NCI-H1092 treated with DMSO at 0.1 percent for 48 hours (cell line): ENCODE measurements at regions not wholly inside any gene's neighbourhood (a gene's known extent, or its start where the extent isn't known, plus 50 kb on each side); places are given as distances from the start of the nearest gene placed in this dataset.

Experiments used
- DNase-seq: peaks from one replicate; lab custom pipeline; 2025; lab: John Stamatoyannopoulos, UW

DNA sequence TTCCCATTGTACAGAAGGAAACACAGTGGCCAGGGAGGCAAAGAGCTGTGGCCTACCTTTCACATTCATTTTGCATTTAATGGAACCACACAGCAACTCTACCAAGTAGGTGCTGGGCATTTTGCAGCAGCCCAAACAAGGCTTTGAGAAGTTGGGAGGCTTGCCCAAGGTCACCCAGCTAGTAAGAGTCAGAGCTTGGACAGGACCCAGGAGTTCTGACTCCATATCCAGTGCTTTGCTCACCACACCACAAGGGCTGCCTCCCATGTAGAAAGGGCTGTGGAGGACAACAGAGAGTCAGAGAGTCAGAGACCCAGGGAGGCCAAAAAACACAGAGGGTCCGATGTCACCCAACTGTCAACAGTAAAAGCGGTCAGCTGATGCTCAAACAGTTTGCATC, 400.2 kb downstream of the BCL11B start:
- no peak for DNase-seq

DNA sequence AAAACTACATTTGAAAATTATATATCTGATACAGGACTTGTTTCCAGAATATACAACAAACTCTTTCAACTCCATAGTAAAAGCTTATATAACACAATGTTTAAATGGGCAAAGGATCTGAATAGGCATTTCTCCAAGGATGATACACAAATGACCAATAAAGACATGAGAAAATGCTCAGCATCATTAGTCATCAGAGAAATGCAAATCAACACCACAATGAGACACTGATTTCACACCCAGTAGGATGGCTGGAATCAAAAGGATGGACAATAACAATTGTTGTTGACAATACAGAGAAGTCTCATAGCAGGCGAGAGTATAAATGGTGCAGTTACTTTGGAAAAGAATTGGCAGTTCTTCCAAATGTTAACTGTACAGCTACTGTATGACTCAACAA, 394.9 kb downstream of the BCL11B start:
- DNase-seq: no peak

DNA sequence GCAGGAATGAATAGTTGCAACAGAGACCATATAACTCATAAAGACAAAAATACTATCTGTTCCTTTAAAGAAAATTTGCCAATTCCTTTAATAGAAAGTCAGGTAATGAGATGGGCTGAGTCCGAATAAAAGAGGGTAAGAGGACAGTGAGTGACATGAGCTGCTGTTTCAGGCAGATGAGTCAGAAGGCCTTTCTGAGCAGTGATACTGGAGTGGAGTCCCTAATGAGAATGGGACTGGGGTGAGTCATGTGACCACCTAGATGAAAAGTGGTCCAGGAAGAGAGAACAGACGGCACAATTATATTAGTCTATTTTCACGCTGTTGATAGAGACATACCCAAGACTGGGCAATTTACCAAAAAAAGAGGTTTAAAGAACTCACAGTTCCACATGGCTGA, 393.7 kb downstream of the BCL11B start:
- DNase-seq: no peak

DNA sequence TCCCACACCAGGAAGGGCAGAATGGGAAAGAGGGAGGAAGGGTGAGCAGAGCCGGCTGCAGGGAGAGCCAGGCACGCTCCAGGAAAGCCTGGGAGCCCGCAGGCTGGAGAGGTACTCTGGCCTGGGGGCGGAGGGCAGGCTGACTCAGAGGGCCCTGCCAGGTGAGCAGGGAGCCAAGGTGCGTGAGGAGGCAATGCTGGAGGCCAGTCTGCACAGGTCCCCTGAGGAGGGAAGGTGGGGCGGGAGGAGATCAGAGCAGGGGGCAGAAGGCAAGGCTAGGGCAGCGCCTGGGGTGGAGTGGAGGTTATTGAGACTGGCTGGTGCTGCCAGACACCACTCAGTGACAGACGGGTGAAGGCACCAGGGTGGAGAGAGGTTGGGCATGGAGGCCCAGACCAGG, 385.0 kb downstream of the BCL11B start:
- no peak for DNase-seq

DNA sequence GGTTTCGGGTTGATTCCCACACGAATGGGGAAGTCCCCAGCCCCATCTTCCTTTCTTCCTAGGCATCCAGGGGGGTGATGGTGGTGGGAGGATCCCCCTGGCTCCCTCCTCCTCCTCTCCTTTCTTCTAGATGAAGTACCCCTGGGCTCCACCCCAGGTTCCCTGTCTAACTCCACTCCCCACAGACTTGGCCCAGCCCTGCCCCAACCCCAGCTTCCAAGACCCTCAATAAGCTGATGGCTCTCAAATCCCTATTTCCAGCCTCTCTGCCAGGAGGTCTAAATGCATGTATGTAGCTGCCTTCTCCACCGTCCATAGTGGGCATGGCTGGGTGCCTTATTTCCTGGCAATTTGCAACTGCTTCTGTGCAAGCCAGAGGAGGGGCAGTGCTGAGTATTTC, 383.7 kb downstream of the BCL11B start:
- no peak for DNase-seq

DNA sequence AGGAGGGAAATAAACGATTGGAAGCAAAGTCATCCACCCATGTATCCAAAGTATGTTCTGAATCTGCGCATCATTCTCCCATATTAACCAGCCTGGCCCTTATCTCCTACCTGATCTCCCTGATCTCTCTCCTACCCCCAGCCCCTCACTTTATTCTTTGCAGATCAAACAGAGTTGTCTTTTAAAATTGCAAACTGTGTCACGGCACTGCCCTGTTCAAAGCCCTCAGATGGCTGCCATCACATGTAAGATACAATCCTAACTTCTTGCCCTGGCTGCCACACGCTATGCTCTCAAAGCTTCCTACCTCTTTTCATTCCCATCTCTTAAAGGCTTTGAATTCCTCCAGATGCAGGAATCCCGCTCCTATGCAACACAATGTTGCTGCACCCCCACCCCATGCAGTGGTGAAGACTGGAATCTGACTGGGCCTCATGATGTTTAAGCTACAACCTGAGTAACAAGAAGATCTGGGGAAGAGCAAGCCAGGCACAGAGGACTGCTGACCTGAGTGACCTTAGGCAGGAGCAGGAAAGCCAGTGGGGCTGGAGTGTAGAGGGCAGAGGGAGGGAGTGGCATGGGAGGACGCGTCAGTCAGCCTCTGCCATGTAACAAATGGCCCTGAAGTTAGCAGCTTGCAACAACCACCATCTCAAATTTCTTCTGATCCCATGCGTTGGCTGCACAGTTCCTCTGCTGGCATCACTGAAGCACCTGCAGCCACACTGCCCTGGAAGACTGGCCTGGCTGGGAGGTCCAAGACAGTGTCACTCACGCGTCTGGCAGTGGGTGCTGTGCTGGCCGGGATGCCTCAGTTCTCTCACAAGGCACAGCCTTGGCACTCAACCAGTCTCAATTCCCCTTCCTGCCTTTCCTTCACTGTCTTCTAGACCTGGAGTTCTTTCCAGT, 382.8 kb downstream of the BCL11B start:
- no peak for DNase-seq

DNA sequence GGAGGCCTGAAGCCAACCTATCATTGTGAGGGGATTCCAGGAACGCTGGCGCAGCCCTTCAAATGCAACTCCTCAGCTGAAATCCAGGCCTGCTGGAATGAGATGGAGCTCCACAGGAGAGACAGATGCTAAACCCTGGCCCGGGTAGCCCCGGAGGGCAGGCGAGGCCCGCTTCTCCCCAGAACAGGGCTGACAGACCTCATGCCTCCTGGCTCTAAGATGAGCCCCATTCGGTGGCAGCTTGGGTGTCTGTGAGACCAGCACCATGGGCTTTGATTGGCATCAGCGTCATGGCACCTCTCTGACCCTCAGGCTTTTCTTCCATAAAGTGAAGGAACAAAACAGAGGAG, 382.2 kb downstream of the BCL11B start:
- DNase-seq: no peak

DNA sequence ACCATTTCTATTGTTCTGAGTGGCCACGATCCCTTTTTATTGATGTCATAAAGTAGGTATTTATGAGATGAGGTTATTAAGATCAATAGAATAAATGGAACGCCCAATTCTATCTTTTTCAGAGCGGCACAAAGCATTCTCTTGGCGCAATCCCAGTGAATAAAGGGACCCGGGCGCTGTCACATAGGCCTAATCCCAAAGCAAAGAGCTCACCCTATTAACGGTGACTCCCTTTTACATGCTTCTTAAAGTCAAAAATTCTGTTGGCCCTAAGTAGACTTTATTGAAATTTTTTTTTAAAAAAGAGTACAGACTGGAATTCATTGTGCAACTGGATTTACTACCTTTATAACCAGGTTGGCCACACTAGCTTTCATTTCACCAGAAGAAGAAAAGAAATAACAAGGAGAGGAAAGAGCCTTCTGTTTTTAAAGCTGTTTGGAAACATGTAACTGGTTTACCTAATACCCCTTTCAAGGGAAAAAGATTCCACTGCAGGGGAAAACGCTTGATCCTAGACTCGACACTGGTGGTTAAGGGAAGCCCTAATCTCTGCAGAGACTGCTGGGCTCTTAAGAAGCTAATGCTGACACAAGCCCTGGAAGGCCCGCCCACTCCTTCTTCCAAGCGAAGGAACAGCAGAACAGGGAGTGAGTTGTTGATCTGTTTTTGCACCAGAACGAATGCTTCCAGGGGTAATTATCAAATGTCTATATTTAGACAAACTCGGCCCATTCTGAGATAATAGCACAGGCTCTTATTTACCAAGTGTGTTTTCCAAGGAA, 381.2 kb downstream of the BCL11B start:
- DNase-seq: no peak

DNA sequence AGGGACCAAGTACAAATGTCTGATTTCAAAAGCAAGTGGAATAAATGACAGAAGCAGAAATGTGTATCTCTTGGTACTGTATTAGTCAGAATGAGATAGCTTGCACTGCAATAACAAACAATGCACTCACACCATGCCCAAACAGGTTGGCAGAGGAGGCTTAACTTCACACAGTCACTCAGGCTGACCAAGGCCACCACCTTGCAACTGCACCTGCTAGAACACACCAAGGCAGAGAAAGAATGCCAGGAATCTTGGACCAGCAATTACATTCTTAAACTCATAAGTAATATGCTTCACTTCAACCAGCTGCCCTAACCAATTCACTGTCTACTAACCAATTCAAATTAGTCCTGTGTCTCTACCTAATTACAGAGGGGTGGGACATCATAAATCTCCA, 378.3 kb downstream of the BCL11B start:
- no peak for DNase-seq

DNA sequence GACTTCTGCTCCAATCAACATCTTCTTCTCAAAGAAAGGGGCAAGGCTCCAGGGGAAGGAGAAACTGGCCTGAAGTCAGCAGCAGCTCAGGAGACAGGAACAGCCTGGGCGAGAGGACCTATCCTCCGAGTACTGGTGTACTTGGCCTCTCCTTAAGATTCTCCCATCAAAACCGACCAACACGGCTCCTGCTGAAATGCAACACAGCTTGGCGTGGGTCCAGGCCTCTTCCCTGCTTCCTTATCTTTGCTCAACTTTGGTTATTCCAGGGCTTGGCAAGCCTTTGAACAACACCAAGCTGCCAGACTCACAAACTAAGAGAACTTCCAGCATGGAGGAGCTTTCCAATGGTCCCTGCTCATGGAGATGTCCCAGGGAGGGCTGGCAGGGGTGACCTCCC, 377.4 kb downstream of the BCL11B start:
- DNase-seq: no peak

DNA sequence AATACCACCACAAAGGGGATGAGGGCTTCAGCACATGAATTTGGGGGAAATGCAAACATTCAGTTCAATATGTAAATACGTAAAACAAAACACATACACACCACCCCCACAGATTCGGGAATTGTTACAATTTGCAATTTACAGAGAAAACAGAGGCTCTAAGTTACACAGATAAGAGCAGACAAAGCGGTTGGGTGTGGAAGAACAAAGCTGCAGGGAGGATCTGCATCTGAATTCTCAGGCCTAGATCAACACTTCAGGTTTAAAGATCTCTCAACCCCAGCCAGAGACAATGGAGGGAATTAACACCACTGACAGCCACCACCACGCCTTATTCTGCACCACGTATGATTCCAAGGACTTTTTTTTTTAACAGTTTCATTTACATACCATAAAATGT, 375.5 kb downstream of the BCL11B start:
- no peak for DNase-seq

DNA sequence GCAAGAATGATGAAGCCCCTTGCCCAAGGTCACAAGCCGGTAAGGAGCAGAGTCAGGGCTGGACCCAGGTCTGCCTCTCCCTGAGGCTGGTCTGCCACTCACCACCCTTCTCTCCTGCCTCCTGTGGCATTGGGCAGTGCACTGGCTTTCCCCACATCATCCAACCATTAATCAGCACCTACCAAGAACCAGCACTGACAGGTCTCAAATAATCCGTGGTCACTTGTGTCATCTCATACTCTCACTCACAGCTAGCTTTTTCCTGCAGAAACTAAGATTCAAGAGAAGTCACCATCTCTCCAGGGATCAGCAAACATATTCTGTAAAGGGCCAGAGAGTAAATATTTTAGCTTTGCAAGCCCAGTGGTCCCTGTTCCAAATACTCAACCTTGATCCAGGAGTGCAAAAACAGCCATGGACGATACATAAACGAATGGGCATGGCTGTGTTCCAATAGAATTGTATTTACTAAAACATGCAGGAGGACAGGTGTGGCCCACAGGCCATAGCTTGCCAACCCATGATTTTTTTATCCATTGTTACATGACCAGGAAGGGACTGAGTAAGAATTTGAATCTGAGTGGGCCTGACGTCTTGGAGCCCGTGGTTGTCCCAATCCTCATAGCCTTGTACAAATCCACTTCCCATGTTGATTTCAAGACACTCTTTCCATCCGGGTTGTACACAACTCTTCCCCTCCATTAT, 374.2 kb downstream of the BCL11B start:
- DNase-seq: no peak

DNA sequence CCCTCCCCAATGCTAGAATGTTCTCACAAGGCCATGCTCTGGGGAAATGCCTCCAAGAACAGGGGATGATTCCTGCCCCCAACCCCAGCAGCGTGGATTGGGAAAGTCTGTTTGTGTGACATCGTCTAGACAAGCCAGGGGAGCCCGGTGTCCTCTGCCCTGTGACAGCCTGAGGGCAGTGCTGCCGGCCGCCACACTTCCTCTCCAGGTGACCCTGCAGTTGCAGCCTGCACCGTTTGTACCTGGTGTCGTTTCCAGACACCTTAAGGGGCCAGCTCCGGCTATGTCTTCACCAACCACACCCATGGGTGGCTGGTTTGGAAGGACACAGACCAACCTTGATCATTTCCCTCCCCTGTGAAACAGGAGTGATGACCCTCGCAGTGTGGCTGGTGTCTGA, 372.6 kb downstream of the BCL11B start:
- no peak for DNase-seq

DNA sequence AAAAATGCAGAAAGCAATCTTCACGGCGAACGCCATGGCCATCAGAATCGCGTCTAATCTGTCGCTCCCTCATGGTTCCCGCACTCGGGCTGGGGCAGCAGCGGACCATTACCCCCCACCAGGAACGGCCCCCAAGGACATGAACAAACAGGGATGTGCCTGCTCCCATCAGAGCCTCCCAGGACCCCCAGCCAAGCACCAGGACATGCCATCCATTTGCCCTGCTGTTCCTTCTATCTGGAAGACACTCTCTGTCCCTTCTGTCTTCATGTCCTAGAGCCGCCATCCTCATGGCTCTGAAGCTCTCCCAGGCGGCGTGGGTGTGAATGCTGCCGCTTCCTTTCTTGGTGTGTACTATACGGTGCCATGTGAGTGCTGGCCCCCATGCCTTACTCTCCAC, 371.8 kb downstream of the BCL11B start:
- no peak for DNase-seq

DNA sequence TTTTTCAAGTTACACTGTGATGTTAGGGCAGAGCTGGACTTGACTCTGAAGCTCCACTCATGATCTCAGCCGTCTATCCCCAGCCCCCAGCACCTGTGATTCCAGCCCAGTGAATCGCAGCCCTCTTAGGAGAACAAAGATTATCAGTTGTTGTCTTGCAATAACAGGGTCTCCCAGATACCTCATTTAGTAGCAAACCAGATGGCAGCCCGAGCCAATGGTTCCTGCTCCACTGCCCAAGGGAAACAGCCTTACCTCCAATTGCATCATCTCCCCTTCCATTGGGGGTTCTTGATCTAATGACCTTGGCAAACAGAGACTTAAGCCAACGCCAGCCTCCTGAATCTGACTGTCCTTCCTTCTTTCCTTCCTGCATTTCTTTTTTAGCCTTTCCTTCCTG, 371.2 kb downstream of the BCL11B start:
- DNase-seq: no peak

DNA sequence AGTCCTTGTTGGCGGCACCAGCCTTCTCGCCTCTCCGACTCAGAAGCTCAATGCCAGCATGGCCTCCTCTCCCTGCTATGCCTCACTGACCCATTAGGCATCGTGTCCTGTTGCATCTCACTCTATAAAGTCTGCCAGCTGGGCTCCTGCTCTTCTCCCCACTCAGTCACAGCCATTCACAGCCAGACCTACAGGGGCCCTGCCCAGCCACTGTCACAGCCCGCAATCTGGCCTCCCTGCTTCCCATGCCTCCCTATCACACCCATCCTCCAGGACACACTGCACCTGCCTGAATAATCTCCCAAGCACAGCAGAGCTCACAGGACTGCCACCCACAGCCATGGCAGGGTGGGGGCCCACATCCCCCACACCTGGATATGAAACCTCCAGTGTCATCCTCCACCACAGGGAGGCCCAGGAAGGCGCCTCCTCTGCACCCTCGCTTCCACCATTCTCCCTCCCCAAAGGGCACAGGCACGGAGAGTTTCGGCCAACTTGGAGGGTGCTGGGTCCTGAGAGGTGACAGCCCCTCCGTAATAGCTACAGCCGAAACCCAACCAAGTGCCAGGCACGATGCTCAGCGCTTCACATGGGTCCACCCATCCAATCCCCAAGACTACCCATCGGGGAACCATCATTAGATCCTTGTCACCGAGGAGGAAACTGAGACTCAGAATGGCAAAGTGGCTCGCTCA, 370.3 kb downstream of the BCL11B start:
- no peak for DNase-seq

DNA sequence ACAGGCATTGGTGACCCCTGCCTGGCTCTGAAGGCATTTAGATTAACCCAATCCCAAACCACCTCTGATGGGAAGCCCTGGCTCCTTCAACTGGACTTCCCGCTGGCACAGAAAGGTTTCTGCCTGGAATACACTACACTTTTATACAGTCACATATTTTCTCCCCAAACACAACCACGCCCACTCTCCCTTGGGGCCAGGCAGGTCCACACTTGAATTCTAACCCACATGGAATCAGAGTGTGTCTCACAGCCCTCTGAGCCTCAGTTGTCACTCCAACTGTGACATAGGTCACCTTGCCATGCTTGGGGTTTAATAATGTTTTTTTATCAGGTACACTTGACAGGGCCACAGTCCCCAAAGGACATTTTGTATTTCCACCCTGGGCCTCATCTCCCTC, 368.6 kb downstream of the BCL11B start:
- no peak for DNase-seq

DNA sequence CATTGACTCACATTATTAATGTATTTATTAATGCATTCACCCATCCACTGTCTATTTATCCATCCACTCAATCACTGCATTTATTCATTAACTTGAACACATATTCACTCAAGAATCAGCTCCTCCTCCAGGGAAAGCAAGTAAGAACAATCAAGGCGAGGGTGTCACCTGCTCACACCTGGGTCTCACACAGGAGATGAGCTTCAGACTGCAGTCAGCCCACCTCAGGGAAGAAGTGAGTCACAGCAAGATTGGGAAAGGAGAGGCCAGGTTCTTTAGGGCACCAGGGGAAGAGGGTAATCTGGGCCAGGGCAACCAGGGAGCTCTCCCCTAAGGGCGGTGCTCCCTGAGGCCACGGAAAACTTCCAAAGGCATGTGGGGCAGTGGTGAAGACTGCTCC, 367.3 kb downstream of the BCL11B start:
- DNase-seq: no peak

DNA sequence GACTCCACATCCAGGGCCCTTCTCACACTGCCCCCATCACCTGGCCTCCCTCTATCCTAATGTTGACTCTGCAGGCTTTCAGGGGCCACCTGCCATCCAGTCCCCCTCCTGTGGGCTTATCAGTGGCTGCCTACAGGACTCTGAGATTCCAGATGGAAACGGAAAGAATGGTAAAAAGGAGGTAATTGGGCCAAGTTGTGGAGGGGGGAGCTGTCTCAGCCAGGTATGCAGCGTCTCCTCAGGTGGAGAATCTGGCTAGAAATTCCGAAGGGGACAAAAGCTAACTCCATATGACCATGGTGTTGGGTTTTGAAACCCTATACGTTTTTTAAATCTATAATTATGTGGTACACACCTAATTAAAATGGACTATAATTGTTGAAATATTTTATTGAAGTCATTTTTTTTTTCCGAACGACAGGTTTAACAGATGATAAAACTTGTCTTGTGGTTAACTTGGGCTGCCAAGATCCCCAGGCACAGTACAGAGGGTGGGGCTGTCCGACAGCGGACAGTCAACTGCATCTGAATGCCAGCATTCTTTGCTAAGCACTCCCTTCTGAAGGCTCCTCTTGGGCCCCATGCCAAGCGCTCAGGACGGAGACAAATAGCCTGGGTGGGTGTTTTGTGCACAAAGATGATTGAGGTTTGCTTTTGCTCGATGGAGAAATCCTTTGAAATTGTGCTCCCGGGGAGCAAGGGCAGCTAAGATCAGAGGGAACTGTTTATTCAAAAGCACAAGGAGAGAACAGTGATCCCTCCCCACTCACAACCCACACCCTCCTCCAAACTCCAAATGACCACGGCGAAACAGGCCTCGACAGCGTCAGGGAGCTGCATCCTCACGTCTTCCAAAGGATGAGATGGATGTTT, 365.6 kb downstream of the BCL11B start:
- no peak for DNase-seq

DNA sequence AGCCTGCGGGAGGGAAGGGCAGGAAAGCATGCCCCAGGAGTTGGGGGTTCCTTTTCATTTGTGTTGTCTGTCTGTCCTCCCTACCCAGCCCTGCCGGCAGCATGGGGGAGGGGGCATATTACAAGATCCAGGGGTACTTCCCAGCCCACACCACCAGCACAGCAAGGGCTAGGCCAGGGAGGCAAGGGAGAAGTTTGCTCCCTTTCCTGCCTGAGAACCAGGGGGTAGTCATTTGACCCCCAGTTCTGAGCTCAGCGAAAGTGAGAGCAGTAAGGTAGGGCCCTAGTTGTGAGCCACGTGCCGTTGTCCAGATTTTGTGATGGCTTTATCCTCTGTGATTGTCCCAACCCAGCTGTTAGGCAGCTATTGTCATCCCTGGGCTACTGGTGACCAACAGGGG, 364.7 kb downstream of the BCL11B start:
- DNase-seq: no peak

DNA sequence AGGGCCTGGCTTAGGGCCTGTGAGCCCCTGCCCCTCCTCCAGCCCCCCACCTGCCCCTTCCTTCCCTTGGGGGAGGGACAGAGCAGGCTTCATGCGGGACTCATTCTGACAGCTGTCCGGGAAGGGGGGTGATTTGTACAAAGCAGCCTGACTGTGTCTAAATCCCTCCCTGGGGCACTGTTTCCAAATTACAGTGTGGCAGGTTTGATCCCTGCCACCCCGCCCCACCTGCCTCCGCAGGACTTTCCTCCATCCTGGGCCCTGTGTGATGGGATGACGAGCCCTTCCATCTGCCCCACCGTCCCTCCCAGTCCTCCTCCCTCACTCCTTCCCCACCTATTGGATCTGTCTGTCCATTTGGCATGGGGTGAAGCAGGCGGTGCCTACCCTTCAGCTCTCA, 363.9 kb downstream of the BCL11B start:
- DNase-seq: no peak
